ENCODE measurements at regions not wholly inside any gene's neighbourhood (a gene's known extent, or its start where the extent isn't known, plus 50 kb on each side); places are given as distances from the start of the nearest gene placed in this dataset.
A peak's percentile ranks its signal among the peaks of the same experiment; 100 is the strongest.
"Not testable (repeated sequence)": the region's sequence is repeated elsewhere in the genome, so short reads cannot be mapped to it uniquely, and the experiment has no call there.

GRCh38 chr9:87781331-87781730 lies 55.4 kb downstream of the CTSL start:
- DNase-seq = no peak

- DNase-seq = no peak
Measured at GRCh38 chr9:87783180-87783579, 57.3 kb downstream of the CTSL start.

GRCh38 chr9:87785315-87785970 lies 59.5 kb downstream of the CTSL start:
- not testable (repeated sequence) for DNase-seq

GRCh38 chr9:87786423-87786822 lies 60.5 kb downstream of the CTSL start:
- no peak for DNase-seq

- DNase-seq = no peak
Measured at GRCh38 chr9:87786876-87787275, 61.0 kb downstream of the CTSL start.

GRCh38 chr9:87787735-87788134 lies 61.8 kb downstream of the CTSL start:
- DNase-seq = peak in 1 of 2 donors; percentile 7

- DNase-seq = peak; percentile 66 to 87
Measured at GRCh38 chr9:87792831-87793288, 66.9 kb downstream of the CTSL start.

- DNase-seq = peak; percentile 32 to 67
Measured at GRCh38 chr9:87793292-87793691, 67.4 kb downstream of the CTSL start.

GRCh38 chr9:87795178-87795577 lies 69.3 kb downstream of the CTSL start:
- no peak for DNase-seq

- DNase-seq = peak in 1 of 2 donors; percentile 25
Measured at GRCh38 chr9:87796196-87796595, 70.3 kb downstream of the CTSL start.

GRCh38 chr9:87798261-87798833 lies 72.4 kb downstream of the CTSL start:
- no peak for DNase-seq

- DNase-seq = no peak
Measured at GRCh38 chr9:87799503-87799902, 73.6 kb downstream of the CTSL start.

GRCh38 chr9:87800456-87800855 lies 74.5 kb downstream of the CTSL start:
- no peak for DNase-seq

GRCh38 chr9:87801013-87801412 lies 75.1 kb downstream of the CTSL start:
- no peak for DNase-seq

GRCh38 chr9:87803166-87803565 lies 77.2 kb downstream of the CTSL start:
- no peak for DNase-seq

- DNase-seq = no peak
Measured at GRCh38 chr9:87803623-87804345, 77.9 kb downstream of the CTSL start.

- DNase-seq = no peak
Measured at GRCh38 chr9:87805259-87805658, 77.4 kb upstream of the SPATA31E1 start.

GRCh38 chr9:87810008-87810407 lies 72.7 kb upstream of the SPATA31E1 start:
- no peak for DNase-seq

- DNase-seq = no peak
Measured at GRCh38 chr9:87810679-87811178, 71.9 kb upstream of the SPATA31E1 start.

GRCh38 chr9:87812375-87813118 lies 70.1 kb upstream of the SPATA31E1 start:
- DNase-seq = peak in 1 of 2 donors; percentile 16

- DNase-seq = no peak
Measured at GRCh38 chr9:87813119-87813463, 69.6 kb upstream of the SPATA31E1 start.

GRCh38 chr9:87816036-87816435 lies 66.6 kb upstream of the SPATA31E1 start:
- DNase-seq = no peak

GRCh38 chr9:87818308-87818707 lies 64.4 kb upstream of the SPATA31E1 start:
- no peak for DNase-seq
